IPS-20b (cell line): ENCODE measurements at regions not wholly inside any gene's neighbourhood (a gene's known extent, or its start where the extent isn't known, plus 50 kb on each side); places are given as distances from the start of the nearest gene placed in this dataset.

Source experiments
- H3K27ac ChIP-seq: one replicate; pipeline ENCODE4 v1.5.1; 2013; ENCODE audit warnings: low read length
- H3K27me3 ChIP-seq: 2 replicates; pipeline ENCODE4 v1.6.1; 2013; ENCODE audit warnings: mild to moderate bottlenecking, low read length, inconsistent platforms; ENCODE audit not compliant: insufficient read depth
- H3K36me3 ChIP-seq: 2 replicates; pipeline ENCODE4 v1.6.1; 2013; ENCODE audit warnings: low read depth, mild to moderate bottlenecking, inconsistent platforms, low read length, moderate library complexity; ENCODE audit not compliant: insufficient read depth
- H3K4me1 ChIP-seq: 2 replicates; pipeline ENCODE4 v1.6.1; 2013; ENCODE audit warnings: mild to moderate bottlenecking, control low read depth, inconsistent platforms, low read length, moderate library complexity; ENCODE audit not compliant: insufficient read depth
- H3K4me3 ChIP-seq: 2 replicates; pipeline ENCODE4 v1.5.1; 2013; ENCODE audit warnings: mild to moderate bottlenecking, low read length, inconsistent platforms
- H3K9ac ChIP-seq: 2 replicates; pipeline ENCODE4 v1.6.1; 2013; ENCODE audit warnings: low read depth, mild to moderate bottlenecking, inconsistent platforms, low read length, moderate library complexity
- H3K9me3 ChIP-seq: 2 replicates; pipeline ENCODE4 v1.6.1; 2013; ENCODE audit warnings: mild to moderate bottlenecking, low read depth, low read length, inconsistent platforms; ENCODE audit not compliant: insufficient read depth

GRCh38 chrX:25296850-25297249 lies 281.1 kb upstream of the ARX start:
- H3K4me3 ChIP-seq: no peak overlapping the region
- H3K27me3 ChIP-seq: no peaks in the 10 kb centered on the region
- H3K9ac ChIP-seq: no peak overlapping the region
- H3K4me1 ChIP-seq: no peaks in the 10 kb centered on the region
- H3K27ac ChIP-seq: no peak overlapping the region
- H3K36me3 ChIP-seq: no peaks in the 10 kb centered on the region
- no peaks in the 10 kb centered on the region for H3K9me3 ChIP-seq

- no peaks in the 10 kb centered on the region for H3K9me3 ChIP-seq
- no peaks in the 10 kb centered on the region for H3K4me1 ChIP-seq
- H3K36me3 ChIP-seq: no peaks in the 10 kb centered on the region
- H3K4me3 ChIP-seq: no peak overlapping the region
- no peak overlapping the region for H3K27ac ChIP-seq
- H3K27me3 ChIP-seq: no peaks in the 10 kb centered on the region
- H3K9ac ChIP-seq: no peak overlapping the region
These were observed 279.7 kb upstream of the ARX start for GRCh38 chrX:25295466-25295865.

DNA sequence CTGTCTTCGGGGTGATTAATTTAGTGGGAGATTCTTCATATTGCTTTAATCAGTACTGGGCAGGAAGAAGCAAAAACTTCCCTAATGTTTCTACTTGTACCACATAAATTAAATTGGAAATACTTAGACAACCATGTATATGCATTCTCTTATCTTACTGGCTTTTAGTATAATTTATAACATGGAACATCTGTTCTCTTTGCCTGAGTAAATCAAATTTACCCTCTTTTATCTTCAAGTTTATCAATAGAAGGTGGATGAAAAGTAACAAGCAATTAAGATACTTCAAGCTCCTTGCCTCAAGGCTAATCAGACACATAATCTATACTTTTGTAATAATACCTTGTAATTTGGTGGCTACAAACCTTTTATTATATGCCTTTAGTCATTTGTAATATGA lies 274.4 kb upstream of the ARX start:
- Histone ChIP-seq H3K9me3 (no peaks in the 10 kb centered on the region), H3K27me3 (no peaks in the 10 kb centered on the region), H3K4me1 (no peaks in the 10 kb centered on the region), H3K36me3 (no peaks in the 10 kb centered on the region), H3K4me3 (no peak overlapping the region), H3K9ac (no peak overlapping the region), H3K27ac (no peak overlapping the region)

GRCh38 chrX:25288676-25289075 lies 272.9 kb upstream of the ARX start:
- Histone ChIP-seq H3K4me1 (no peaks in the 10 kb centered on the region), H3K36me3 (no peaks in the 10 kb centered on the region), H3K27ac (no peak overlapping the region), H3K27me3 (no peaks in the 10 kb centered on the region), H3K9ac (no peak overlapping the region), H3K4me3 (no peak overlapping the region), H3K9me3 (no peaks in the 10 kb centered on the region)

DNA sequence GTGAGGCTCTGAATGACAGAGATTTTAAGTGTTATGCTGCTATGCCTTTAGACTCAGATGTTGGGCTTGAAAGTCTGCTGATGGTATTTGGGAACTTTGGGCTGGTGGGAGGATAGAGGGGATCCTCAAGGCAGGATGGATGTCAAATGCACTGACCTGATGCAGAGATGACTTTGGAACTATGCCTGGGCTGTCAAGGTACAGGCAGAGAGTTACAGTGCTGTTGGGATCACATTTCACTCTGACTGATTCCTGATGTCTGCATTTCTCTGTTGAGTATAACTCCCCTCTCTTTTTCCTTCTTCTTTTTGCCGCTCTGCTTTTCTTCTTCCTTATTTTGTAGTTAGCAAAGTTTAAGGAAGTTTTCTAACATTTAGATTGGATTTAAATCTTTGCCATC lies 271.8 kb upstream of the ARX start:
- H3K27ac ChIP-seq: no peak overlapping the region
- H3K27me3 ChIP-seq: no peaks in the 10 kb centered on the region
- no peak overlapping the region for H3K4me3 ChIP-seq
- H3K36me3 ChIP-seq: no peaks in the 10 kb centered on the region
- no peak overlapping the region for H3K9ac ChIP-seq
- no peaks in the 10 kb centered on the region for H3K4me1 ChIP-seq
- H3K9me3 ChIP-seq: no peaks in the 10 kb centered on the region

- Histone ChIP-seq H3K9ac (no peak overlapping the region), H3K27me3 (no peaks in the 10 kb centered on the region), H3K4me3 (no peak overlapping the region), H3K9me3 (no peaks in the 10 kb centered on the region), H3K27ac (no peak overlapping the region), H3K36me3 (no peaks in the 10 kb centered on the region), H3K4me1 (no peaks in the 10 kb centered on the region)
These were observed 269.8 kb upstream of the ARX start for GRCh38 chrX:25285598-25285997.

DNA sequence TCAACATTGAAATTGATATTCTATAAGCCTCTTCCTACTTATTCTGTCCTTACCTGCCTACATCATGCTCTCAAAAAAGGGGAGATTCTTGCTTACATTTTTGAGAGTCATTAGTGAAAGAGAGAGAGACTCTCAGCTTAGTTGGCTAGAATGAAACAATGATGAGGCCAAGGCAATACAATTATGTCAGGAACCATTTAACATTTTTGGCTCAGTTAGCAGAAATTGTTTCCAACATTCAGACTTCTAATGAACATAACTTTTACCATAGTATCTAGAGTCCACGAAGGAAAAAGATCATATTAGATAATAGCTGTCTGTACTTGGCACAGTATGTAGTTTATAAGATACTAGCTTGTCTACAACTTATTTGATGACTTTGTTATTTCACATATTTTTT lies 263.7 kb upstream of the ARX start:
- Histone ChIP-seq H3K4me1 (no peaks in the 10 kb centered on the region), H3K9me3 (no peaks in the 10 kb centered on the region), H3K4me3 (no peak overlapping the region), H3K9ac (no peak overlapping the region), H3K27me3 (no peaks in the 10 kb centered on the region), H3K36me3 (no peaks in the 10 kb centered on the region), H3K27ac (no peak overlapping the region)

DNA sequence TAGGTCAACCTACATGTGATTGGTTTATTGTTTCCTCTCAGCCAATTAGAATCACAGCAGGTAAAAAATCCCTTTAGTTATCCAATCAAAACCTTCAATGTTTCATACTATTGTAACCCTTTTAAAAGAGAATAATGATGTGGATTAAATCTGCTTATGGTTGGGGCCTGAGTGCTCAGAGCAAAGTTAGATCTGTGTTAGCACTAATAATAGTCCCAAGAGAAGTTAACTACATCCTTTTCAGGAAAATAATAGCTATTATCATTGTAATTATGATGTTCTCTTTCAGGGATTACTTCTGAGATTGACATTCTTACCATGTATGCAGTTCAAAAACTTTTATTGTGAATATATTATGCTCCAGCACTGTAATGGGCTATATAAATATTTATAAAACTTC lies 262.6 kb upstream of the ARX start:
- Histone ChIP-seq H3K9ac (no peak overlapping the region), H3K36me3 (no peaks in the 10 kb centered on the region), H3K27ac (no peak overlapping the region), H3K9me3 (no peaks in the 10 kb centered on the region), H3K4me1 (no peaks in the 10 kb centered on the region), H3K27me3 (no peaks in the 10 kb centered on the region), H3K4me3 (no peak overlapping the region)

DNA sequence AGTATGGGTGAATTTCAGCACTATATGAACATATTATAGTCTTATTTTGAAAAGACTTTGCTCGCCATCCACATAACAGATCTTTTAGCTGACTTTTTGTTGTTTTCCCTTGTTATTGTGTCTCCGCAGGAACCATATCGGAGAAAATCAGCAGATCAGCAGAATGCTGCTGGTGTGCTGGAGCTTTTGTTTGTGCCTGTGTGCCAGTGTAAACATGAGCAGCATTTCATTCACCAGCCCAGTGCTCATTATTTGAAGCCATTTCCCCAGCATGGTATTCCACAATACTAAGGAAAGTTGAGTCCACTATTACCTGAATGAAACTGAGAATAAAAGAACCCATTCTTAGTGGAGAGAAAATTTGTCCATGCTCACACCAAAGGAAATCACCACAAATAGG lies 261.8 kb upstream of the ARX start:
- H3K9me3 ChIP-seq: no peaks in the 10 kb centered on the region
- H3K9ac ChIP-seq: no peak overlapping the region
- no peaks in the 10 kb centered on the region for H3K36me3 ChIP-seq
- no peak overlapping the region for H3K27ac ChIP-seq
- no peak overlapping the region for H3K4me3 ChIP-seq
- no peaks in the 10 kb centered on the region for H3K27me3 ChIP-seq
- H3K4me1 ChIP-seq: no peaks in the 10 kb centered on the region

GRCh38 chrX:25275159-25275558 lies 259.4 kb upstream of the ARX start:
- no peak overlapping the region for H3K4me3 ChIP-seq
- H3K27ac ChIP-seq: no peak overlapping the region
- H3K36me3 ChIP-seq: no peaks in the 10 kb centered on the region
- H3K4me1 ChIP-seq: no peaks in the 10 kb centered on the region
- no peaks in the 10 kb centered on the region for H3K27me3 ChIP-seq
- no peak overlapping the region for H3K9ac ChIP-seq
- no peaks in the 10 kb centered on the region for H3K9me3 ChIP-seq

DNA sequence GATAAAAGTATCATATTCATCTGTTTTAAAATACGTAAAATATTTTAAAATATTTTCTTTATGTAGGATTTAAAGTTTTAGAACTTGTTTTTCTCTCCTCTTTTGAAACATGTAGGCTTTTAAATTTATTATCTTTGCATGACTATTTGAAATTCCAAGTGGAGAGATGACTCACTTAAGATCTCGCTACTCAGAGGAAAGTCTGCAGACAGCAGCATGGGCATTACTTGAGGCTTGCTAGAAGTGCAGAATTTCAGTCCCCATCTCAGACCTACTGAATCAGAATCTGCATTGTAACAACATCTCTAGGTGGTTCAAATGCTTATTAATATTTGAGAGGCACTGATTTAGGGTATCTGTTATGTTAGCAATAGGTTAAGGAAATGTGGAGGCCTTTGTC lies 225.7 kb upstream of the ARX start:
- H3K27ac ChIP-seq: no peak overlapping the region

GRCh38 chrX:25226151-25226550 lies 210.4 kb upstream of the ARX start:
- Histone ChIP-seq H3K9me3 (no peaks in the 10 kb centered on the region), H3K27me3 (no peaks in the 10 kb centered on the region), H3K36me3 (no peaks in the 10 kb centered on the region), H3K4me1 (no peaks in the 10 kb centered on the region), H3K4me3 (no peak overlapping the region), H3K9ac (no peak overlapping the region), H3K27ac (no peak overlapping the region)

More for the DNA sequence above, 225.7 kb upstream of the ARX start:
- Histone ChIP-seq H3K36me3 (no peaks in the 10 kb centered on the region), H3K4me1 (no peaks in the 10 kb centered on the region), H3K9me3 (no peaks in the 10 kb centered on the region), H3K9ac (no peak overlapping the region), H3K27me3 (no peaks in the 10 kb centered on the region), H3K4me3 (no peak overlapping the region)

DNA sequence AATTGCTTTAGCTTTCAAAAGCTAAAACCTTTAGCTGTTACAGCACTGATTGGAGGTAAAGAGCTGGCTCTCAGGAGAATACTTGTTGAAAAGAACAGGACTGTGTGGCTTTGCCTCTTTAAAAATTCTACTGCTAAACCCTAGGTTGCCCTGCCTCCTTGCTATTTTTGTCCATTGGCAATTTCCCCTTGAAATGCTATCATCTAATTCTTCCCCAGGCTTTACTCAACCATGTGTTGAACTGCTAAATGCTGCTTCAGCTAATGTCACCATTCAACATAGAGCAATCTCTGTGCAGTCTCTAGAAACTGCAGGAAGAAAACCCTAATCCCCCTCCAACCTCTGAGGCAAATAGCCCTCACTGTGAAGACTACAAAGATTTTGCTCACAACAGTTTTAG lies 203.7 kb upstream of the ARX start:
- Histone ChIP-seq H3K27ac (no peak overlapping the region), H3K4me3 (no peak overlapping the region), H3K36me3 (no peaks in the 10 kb centered on the region), H3K4me1 (no peaks in the 10 kb centered on the region), H3K27me3 (no peaks in the 10 kb centered on the region), H3K9ac (no peak overlapping the region), H3K9me3 (no peaks in the 10 kb centered on the region)
